Skeletal muscle satellite cell (primary cell): ENCODE measurements at regions not wholly inside any gene's neighbourhood (a gene's known extent, or its start where the extent isn't known, plus 50 kb on each side); places are given as distances from the start of the nearest gene placed in this dataset.
"Not testable (repeated sequence)": the region's sequence is repeated elsewhere in the genome, so short reads cannot be mapped to it uniquely, and the experiment has no call there.

Experiments used
- H3K27me3 ChIP-seq: 2 replicates; pipeline ENCODE4 v1.7.0; 2013; ENCODE audit warnings: low read length; ENCODE audit not compliant: control insufficient read depth, insufficient read depth
- H3K36me3 ChIP-seq: 2 replicates; pipeline ENCODE4 v1.7.0; 2013; ENCODE audit warnings: mild to moderate bottlenecking, control low read depth, low read length; ENCODE audit not compliant: insufficient read depth
- H3K4me1 ChIP-seq: 2 replicates; pipeline ENCODE4 v1.7.0; 2013; ENCODE audit warnings: low read length; ENCODE audit not compliant: control insufficient read depth, insufficient read depth
- H3K4me2 ChIP-seq: 2 replicates; pipeline ENCODE4 v1.7.0; 2013; ENCODE audit warnings: mild to moderate bottlenecking, low read length
- H3K4me3 ChIP-seq: 2 replicates; pipeline ENCODE4 v1.7.0; 2013; ENCODE audit warnings: low read length
- H3K9ac ChIP-seq: 2 replicates; pipeline ENCODE4 v1.7.0; 2013; ENCODE audit warnings: mild to moderate bottlenecking, low read depth, low read length, moderate library complexity
- H3K9me3 ChIP-seq: replicated peaks from 2 replicates; pipeline ENCODE4 v1.7.0; 2013; ENCODE audit warnings: mild to moderate bottlenecking, control low read depth, low read length

DNA sequence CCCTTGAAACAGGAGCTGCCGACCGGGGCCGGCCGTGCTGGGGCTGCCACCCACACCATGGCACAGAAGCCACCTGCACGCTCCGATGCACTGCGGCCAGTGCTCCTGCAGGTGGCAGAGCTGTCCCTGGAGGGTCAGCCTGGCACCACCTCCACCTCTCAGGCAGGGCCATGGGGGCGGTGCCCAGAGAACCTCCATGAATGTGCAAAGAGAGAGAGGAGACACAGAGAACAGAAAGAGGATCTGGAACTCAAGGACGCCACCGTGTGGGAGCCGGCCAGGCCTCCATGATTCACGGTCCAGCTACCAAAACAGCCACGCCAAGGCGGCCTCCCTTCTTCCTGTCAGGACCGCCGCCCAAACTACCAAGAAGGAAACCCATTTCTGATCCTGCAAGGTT, 5397.7 kb upstream of the TPTE start:
- H3K27me3 ChIP-seq, H3K4me2 ChIP-seq, H3K4me3 ChIP-seq, H3K4me1 ChIP-seq, H3K9me3 ChIP-seq, H3K9ac ChIP-seq, H3K36me3 ChIP-seq: not testable (repeated sequence)

DNA sequence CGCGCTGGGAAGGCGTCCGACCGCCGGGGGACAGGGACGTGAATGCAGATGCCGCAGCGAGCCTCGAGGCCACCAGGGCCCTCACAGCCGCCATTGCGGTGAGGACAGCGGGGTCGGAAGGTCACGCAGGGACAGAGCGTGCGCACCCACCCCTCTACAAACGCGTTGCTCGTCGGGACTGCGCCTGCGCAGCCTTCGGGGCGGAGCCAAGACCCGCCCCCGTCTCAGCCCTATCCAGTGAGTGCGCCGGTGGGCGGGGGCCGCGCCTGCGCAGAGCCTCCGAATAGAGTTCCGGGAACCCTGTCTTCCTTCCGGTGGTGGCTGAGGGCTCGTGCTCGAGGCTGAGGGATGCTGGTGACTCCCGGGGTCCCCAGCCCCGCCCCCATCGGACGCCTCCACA, 5393.1 kb upstream of the TPTE start:
- Histone ChIP-seq H3K4me2 (peak overlapping the region; percentile 25), H3K4me3 (peak overlapping the region; percentile 59), H3K9ac (peak overlapping the region; percentile 50)
- not testable (repeated sequence) for H3K9me3 ChIP-seq, H3K36me3 ChIP-seq, H3K27me3 ChIP-seq, H3K4me1 ChIP-seq

DNA sequence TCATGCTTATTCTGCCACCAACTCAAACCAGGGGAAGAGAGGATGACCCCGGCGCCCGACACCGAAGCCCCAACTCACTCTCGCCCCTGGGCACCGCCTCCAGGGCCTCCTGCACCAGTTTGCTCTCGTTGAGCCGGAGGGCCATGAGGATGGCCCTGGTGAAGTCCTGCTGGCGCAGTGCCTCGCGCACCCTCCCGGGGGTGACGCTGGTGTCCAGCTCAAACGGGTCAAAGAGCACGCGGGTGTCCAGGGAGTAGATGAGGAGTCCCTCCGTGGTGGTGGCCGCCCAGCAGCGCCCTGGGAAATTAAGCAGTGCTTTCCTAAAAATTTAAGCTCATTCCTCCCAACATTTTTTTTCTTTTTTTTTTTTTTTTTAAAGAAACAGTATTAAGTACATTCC, 5387.6 kb upstream of the TPTE start:
- H3K4me2 ChIP-seq, H3K36me3 ChIP-seq, H3K4me3 ChIP-seq, H3K4me1 ChIP-seq, H3K27me3 ChIP-seq, H3K9ac ChIP-seq, H3K9me3 ChIP-seq: not testable (repeated sequence)

DNA sequence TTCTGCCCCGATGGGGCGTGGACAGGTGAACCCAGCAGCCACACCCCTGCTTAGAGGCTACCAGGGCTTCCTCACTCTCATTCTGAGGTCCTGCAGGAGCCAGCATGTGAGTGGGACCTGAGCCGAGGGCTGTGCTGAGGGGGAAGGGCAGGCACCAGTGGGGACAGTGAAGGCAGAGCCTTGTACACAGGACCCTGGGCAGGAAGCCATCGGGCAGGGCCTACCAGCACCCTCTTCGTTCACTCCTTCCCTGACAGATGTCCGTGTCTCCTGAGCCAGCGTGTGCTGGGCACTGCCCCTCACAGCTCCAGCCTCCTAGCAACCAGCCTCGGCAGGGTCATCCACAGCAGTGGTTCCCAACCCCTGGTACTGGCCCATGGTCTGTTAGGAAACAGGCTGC, 5385.0 kb upstream of the TPTE start:
- H3K9ac ChIP-seq, H3K9me3 ChIP-seq, H3K36me3 ChIP-seq, H3K27me3 ChIP-seq, H3K4me2 ChIP-seq, H3K4me3 ChIP-seq, H3K4me1 ChIP-seq: not testable (repeated sequence)

DNA sequence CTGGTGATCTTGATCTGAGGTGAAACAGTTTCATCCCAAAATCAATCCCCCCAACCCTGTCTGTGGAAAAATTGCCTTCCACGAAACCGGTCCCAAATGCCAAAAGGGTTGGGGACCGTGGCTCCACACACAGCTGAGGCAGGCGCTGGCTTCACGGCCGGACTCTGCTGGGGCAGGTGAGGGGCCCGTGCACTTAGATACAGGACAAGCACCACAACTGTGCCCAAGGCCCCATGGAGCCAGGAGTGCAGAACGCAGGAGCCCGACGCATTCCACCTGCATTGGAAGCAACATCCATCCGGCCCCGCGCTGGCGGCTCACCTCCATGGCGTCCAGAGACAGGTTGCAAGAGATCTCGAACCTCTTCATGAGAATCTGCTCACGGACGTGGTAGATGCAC, 5384.4 kb upstream of the TPTE start:
- not testable (repeated sequence) for H3K9me3 ChIP-seq, H3K36me3 ChIP-seq, H3K9ac ChIP-seq, H3K4me3 ChIP-seq, H3K27me3 ChIP-seq, H3K4me1 ChIP-seq, H3K4me2 ChIP-seq

DNA sequence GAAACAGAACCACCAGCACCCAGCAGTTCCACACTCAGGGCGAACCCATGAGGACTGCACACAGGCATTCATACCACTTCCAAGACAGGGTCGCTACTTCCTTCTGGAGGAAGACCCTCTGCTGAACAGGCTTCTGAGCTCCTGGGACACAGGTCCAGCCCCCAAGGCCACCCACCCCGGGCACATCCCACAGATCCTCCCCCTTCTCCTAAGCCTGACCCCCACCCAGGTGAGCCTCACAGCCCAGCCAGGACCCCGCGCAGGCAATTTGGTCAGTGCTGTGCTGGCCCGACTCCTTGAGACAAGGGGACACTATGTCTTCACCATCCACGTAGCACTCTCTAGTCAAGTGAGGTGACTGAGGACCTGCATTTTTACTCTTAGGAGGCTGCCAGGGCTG, 5382.7 kb upstream of the TPTE start:
- H3K4me2 ChIP-seq, H3K4me3 ChIP-seq, H3K9me3 ChIP-seq, H3K27me3 ChIP-seq, H3K9ac ChIP-seq, H3K36me3 ChIP-seq, H3K4me1 ChIP-seq: not testable (repeated sequence)

DNA sequence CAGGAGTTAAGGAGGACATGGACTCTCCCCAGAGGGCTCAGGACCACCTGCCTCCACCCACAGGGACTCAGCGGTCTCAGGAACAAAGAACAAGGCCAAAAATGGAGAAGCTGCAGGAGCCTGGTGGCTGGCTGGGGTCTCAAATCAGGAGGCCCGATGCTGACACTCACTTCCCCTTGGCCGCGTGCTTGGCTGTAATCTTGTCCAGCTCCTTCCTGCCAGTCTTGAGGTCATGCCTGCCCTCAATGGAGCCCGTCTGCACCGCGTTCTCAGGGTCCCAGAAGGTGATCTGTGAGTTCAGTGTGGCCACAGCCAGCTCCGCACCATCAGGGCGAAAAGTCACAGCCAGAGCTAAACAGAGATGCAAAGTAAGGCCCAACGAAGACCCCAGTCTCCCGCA, 5381.9 kb upstream of the TPTE start:
- not testable (repeated sequence) for H3K4me2 ChIP-seq, H3K9me3 ChIP-seq, H3K4me1 ChIP-seq, H3K36me3 ChIP-seq, H3K27me3 ChIP-seq, H3K9ac ChIP-seq, H3K4me3 ChIP-seq

DNA sequence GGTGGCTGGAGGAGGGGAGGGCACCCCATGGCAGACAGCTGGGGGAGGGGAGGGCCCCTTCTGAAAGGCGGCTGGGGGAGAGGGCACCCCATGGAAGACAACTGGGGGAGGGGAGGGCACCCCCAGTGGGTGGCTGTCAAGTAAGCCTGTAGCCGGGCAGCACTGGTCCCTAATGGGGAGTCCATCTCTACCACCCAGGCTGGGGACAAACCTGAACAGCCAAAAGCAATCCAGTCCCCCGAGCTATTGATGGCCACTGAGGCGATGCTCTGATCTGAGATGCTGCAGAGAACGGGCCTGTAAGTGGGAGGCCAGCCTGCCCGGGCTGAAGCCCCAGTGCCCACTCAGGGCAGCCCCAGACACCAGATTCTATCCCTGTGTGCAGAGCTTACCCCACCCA, 5378.4 kb upstream of the TPTE start:
- H3K27me3 ChIP-seq, H3K4me2 ChIP-seq, H3K9ac ChIP-seq, H3K4me1 ChIP-seq, H3K4me3 ChIP-seq, H3K9me3 ChIP-seq, H3K36me3 ChIP-seq: not testable (repeated sequence)

DNA sequence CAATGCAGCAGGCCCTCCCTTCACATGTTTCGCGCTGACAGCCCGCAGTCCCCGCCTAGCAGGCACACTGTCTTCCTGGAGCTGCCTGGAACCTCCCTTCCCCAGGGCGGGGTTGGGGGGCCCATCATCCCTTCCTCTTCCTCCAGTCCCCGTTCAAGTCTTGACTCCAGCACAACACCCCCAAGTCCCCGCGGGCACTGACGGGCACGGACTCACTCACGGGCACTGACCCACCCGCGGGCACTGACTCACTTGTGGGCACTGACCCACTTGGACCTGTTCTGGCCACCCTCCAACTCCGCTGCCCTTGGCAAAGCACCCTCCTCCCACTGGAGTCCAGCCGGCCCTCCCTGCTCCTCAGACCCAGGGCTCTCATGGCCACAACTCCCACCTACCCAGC, 5376.7 kb upstream of the TPTE start:
- H3K9me3 ChIP-seq, H3K4me1 ChIP-seq, H3K27me3 ChIP-seq, H3K36me3 ChIP-seq, H3K9ac ChIP-seq, H3K4me2 ChIP-seq, H3K4me3 ChIP-seq: not testable (repeated sequence)

DNA sequence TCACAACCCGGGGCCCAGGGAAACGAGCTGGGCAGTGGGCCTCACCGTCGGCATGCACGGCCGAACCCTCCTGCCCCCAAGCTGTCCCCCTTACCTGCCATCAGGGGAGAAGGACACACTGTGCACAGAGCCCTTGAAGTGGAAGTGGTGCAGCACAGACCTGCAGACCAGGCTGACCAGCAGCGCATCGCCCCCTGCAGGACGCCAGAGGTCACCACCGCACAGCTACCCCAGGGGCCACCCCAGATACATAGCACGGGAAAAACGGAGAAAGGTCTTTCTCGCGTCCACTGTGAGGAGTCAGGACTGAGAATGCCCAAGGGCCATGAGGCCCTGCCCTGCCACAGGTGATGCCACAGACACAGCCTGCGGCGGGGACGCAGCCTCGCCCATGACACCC, 5373.7 kb upstream of the TPTE start:
- H3K36me3 ChIP-seq, H3K4me1 ChIP-seq, H3K9me3 ChIP-seq, H3K4me3 ChIP-seq, H3K4me2 ChIP-seq, H3K9ac ChIP-seq, H3K27me3 ChIP-seq: not testable (repeated sequence)

DNA sequence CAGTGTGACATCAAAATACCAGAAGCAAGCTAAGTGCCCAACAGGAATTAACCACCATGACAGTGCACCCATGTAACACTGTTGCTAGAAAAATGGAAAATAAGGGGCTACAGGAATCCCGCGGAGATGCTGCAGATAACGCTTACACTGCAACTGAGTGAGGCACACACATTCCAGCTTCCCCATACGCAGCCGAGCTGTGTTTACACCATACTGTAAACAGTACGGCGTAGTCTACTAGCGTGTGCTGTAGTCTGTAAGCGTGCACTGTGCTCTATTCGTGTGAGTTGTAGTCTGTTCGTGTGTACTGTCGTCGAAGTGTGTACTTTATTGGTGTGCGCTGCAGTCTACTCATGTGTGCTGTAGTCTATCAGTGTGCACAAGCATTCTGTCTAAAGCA, 5372.2 kb upstream of the TPTE start:
- H3K4me2 ChIP-seq, H3K36me3 ChIP-seq, H3K27me3 ChIP-seq, H3K9me3 ChIP-seq, H3K4me3 ChIP-seq, H3K9ac ChIP-seq, H3K4me1 ChIP-seq: not testable (repeated sequence)

DNA sequence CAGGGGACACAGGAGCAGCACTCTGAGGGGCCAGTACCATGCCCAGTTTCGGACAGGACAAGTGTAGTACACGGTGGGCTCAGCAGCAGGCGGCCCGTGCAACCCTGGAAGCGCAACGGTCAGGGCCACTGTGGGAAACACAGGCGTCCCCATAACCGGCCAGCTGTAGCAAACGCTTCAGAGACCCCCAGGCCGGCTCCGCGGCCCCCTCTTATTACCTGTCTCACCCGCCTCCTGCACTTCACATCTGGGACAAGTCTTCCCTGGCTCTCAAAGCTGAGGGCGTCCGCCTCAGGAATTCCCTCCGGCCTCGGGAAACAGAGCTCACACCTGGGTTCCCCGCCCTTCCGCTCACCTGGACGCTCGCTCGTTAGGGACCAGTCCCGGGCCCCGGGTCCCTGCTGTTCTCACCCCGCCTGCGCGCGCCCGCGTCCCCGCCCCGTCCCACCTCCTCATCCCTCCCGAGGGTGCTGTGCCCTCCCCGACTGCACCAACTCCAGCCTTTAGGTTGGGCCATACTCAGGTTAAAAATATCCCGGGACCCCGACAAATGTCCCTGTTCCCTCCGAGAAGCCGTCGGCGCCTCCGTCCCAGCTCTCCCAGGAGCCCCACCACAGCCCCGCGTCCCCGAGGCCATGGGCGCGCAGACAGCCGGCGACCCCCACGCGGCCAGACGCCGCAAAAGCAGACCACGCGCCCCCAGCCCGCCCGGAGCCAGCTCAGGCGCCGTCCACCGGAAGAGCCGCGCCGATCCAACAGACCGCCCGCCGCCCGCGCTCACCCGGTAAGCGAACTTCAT, 5367.3 kb upstream of the TPTE start:
- peak overlapping the region; percentile 33 for H3K4me2 ChIP-seq
- H3K9ac ChIP-seq, H3K36me3 ChIP-seq, H3K9me3 ChIP-seq, H3K4me1 ChIP-seq, H3K27me3 ChIP-seq: not testable (repeated sequence)
- H3K4me3 ChIP-seq, result peak overlapping the region; percentile 55
